SU-DHL-6 (cell line): ENCODE measurements at regions not wholly inside any gene's neighbourhood (a gene's known extent, or its start where the extent isn't known, plus 50 kb on each side); places are given as distances from the start of the nearest gene placed in this dataset.

Experiments used
- H2AFZ ChIP-seq: fragments of 200-600 bp; sonication (generic); 2 replicates; pipeline ENCODE4 v1.6.1; 2014; ENCODE audit warnings: low read depth, mild to moderate bottlenecking, moderate library complexity, mixed read lengths, antibody characterized with exemption, low read length; ENCODE audit not compliant: severe bottlenecking
- H3F3A ChIP-seq: fragments of 200-600 bp; shearing (Covaris generic); 2 replicates; pipeline ENCODE4 v1.6.0; 2016; ENCODE audit warnings: antibody characterized with exemption, mild to moderate bottlenecking; ENCODE audit not compliant: insufficient read depth
- H3K27ac ChIP-seq: fragments of 200-600 bp; sonication (generic); 2 replicates; pipeline ENCODE4 v1.5.1; 2016; ENCODE audit warnings: low read depth, mild to moderate bottlenecking, low read length, moderate library complexity, mixed read lengths
- H3K27me3 ChIP-seq: fragments of 200-600 bp; sonication (generic), shearing (Covaris generic); 2 replicates; pipeline ENCODE4 v1.6.0; 2014; ENCODE audit warnings: mild to moderate bottlenecking, low read length
- H3K36me3 ChIP-seq: fragments of 200-600 bp; sonication (generic); 2 replicates; pipeline ENCODE4 v1.6.1; 2014; ENCODE audit warnings: mild to moderate bottlenecking, low read length, mixed read lengths
- H3K4me2 ChIP-seq: fragments of 300-600, 200-600 bp; shearing (Covaris generic), sonication (generic); 2 replicates; pipeline ENCODE4 v1.6.0; 2014; ENCODE audit warnings: low read length, low read depth, mild to moderate bottlenecking; ENCODE audit not compliant: poor library complexity, severe bottlenecking
- H3K4me3 ChIP-seq: fragments of 200-600 bp; sonication (generic); 2 replicates; pipeline ENCODE4 v1.5.1; 2014; ENCODE audit warnings: antibody characterized with exemption, low read length, mild to moderate bottlenecking, mixed read lengths; ENCODE audit not compliant: insufficient read depth, poor library complexity, severe bottlenecking
- H3K79me2 ChIP-seq: fragments of 200-600 bp; sonication (generic); 2 replicates; pipeline ENCODE4 v1.6.1; 2014; ENCODE audit warnings: mild to moderate bottlenecking, low read length, moderate library complexity; ENCODE audit not compliant: insufficient read depth
- H3K9ac ChIP-seq: fragments of 200-600 bp; sonication (generic); 2 replicates; pipeline ENCODE4 v1.7.0; 2014; ENCODE audit warnings: mild to moderate bottlenecking, low read length
- H3K9me2 ChIP-seq: fragments of 200-600 bp; sonication (generic); replicated peaks from 2 replicates; pipeline ENCODE4 v1.6.1; 2014; ENCODE audit warnings: low read length; ENCODE audit not compliant: insufficient read depth
- H3K9me3 ChIP-seq: fragments of 200-600 bp; sonication (generic); 2 replicates; pipeline ENCODE4 v1.6.1; 2014; ENCODE audit warnings: low read length, mixed read lengths; ENCODE audit not compliant: insufficient read depth
- H4K20me1 ChIP-seq: fragments of 200-600 bp; sonication (generic); 2 replicates; pipeline ENCODE4 v1.6.1; 2014; ENCODE audit warnings: low read depth, mild to moderate bottlenecking, antibody characterized with exemption, low read length, moderate library complexity, mixed read lengths
- EZH2phosphoT487 ChIP-seq: fragments of 200-600 bp; sonication (generic), shearing (Covaris generic); conservative IDR thresholded peaks from 2 replicates; pipeline ENCODE4 v1.6.1; 2018; ENCODE audit warnings: mild to moderate bottlenecking, antibody characterized with exemption, low read length, moderate library complexity, mixed read lengths
- TF ChIP-seq, protein P1 (sequence below): fragments of 200-600 bp; sonication (generic); IDR thresholded peaks from one replicate; pipeline ENCODE4 v1.5.1; 2017; ENCODE audit warnings: antibody characterized with exemption, mild to moderate bottlenecking, low read length, moderate library complexity; ENCODE audit not compliant: insufficient read depth, poor library complexity, severe bottlenecking

GRCh38 chr4:177728361-177729152 is 286.3 kb upstream of the AGA start:
- H3K36me3 ChIP-seq, result no peaks in the 10 kb centered on the region
- no peaks in the 10 kb centered on the region for H3F3A ChIP-seq
- no peak overlapping the region for H3K4me2 ChIP-seq
- no peaks in the 10 kb centered on the region for H3K9me2 ChIP-seq
- H2AFZ ChIP-seq, result no peak overlapping the region
- TF ChIP-seq EZH2phosphoT487, result no peak
- TF ChIP-seq, protein P1, sequence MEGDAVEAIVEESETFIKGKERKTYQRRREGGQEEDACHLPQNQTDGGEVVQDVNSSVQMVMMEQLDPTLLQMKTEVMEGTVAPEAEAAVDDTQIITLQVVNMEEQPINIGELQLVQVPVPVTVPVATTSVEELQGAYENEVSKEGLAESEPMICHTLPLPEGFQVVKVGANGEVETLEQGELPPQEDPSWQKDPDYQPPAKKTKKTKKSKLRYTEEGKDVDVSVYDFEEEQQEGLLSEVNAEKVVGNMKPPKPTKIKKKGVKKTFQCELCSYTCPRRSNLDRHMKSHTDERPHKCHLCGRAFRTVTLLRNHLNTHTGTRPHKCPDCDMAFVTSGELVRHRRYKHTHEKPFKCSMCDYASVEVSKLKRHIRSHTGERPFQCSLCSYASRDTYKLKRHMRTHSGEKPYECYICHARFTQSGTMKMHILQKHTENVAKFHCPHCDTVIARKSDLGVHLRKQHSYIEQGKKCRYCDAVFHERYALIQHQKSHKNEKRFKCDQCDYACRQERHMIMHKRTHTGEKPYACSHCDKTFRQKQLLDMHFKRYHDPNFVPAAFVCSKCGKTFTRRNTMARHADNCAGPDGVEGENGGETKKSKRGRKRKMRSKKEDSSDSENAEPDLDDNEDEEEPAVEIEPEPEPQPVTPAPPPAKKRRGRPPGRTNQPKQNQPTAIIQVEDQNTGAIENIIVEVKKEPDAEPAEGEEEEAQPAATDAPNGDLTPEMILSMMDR, result no peak
- no peaks in the 10 kb centered on the region for H3K79me2 ChIP-seq
- H3K27me3 ChIP-seq, result no peaks in the 10 kb centered on the region
- no peak overlapping the region for H3K4me3 ChIP-seq
- no peaks in the 10 kb centered on the region for H3K9me3 ChIP-seq
- no peaks in the 10 kb centered on the region for H4K20me1 ChIP-seq
- no peak overlapping the region for H3K27ac ChIP-seq
- no peak overlapping the region for H3K9ac ChIP-seq

- Histone ChIP-seq H3K27ac (no peak overlapping the region), H3K27me3 (no peaks in the 10 kb centered on the region), H3K79me2 (no peaks in the 10 kb centered on the region), H3K9me2 (no peaks in the 10 kb centered on the region), H2AFZ (no peak overlapping the region), H3K9ac (no peak overlapping the region), H3K9me3 (no peaks in the 10 kb centered on the region), H4K20me1 (no peaks in the 10 kb centered on the region), H3K4me2 (no peak overlapping the region), H3F3A (no peaks in the 10 kb centered on the region), H3K4me3 (no peak overlapping the region), H3K36me3 (no peaks in the 10 kb centered on the region)
- TF ChIP-seq EZH2phosphoT487, result no peak
- TF ChIP-seq, protein P1, result no peak
These were observed 287.4 kb upstream of the AGA start for GRCh38 chr4:177729681-177730080.

DNA sequence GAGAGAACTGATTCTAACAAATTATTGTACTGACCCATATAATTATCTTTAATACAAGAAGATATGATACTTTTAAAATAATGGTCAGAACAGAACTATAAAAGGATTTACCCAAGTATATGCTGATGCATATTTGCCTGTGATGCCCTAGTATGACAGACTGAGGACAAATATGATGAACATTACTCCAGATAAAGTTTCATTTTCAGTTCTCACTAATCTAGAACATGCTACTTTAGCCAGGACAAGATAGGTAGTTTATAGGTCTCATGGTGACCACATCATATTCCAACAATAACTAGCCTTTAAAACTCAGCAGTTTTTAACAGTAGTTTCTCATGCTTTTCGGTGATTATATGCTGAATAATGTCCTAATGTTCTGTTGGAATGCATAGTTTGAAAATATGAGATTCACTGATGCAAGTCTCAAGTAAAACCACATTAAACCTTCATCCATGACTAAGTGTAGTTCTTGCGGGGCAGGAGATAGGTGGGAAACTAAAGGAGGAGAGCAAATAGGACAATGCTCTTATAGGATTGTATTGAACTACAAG is 295.2 kb upstream of the AGA start:
- H2AFZ ChIP-seq, result no peak overlapping the region
- no peaks in the 10 kb centered on the region for H3K27me3 ChIP-seq
- no peak overlapping the region for H3K4me2 ChIP-seq
- H3K9ac ChIP-seq, result no peak overlapping the region
- H3K27ac ChIP-seq, result no peak overlapping the region
- H4K20me1 ChIP-seq, result no peaks in the 10 kb centered on the region
- H3K4me3 ChIP-seq, result no peak overlapping the region
- H3K79me2 ChIP-seq, result no peaks in the 10 kb centered on the region
- no peaks in the 10 kb centered on the region for H3K9me2 ChIP-seq
- TF ChIP-seq EZH2phosphoT487, result no peak
- TF ChIP-seq, protein P1, result no peak
- H3K36me3 ChIP-seq, result no peaks in the 10 kb centered on the region
- no peaks in the 10 kb centered on the region for H3K9me3 ChIP-seq
- no peaks in the 10 kb centered on the region for H3F3A ChIP-seq
